Adrenal gland (tissue), 5 donors: ENCODE measurements at regions not wholly inside any gene's neighbourhood (a gene's known extent, or its start where the extent isn't known, plus 50 kb on each side); places are given as distances from the start of the nearest gene placed in this dataset.

Experiments
- POLR2A ChIP-seq, 2 donors: fragments of 450-650 bp; IDR thresholded peaks; one replicate each; pipeline ENCODE4 v1.6.1; 2017; ENCODE audit warnings: antibody characterized with exemption in 2 of 2, mild to moderate bottlenecking in 2 of 2, moderate library complexity in 1 of 2
- TF ChIP-seq, protein P1 (sequence below), 6 experiments: fragments of 450-650 bp in 4 of 6; fragments of 200-600 bp in 2 of 6; sonication (generic) in 1 of 6; IDR thresholded peaks; 1 replicate in 5 of 6; 2 replicates in 1 of 6; pipeline versions ENCODE4 v1.5.1 to v1.8.0; 2016 to 2021; ENCODE audit warnings: antibody characterized with exemption in 6 of 6, mild to moderate bottlenecking in 2 of 6, moderate library complexity in 1 of 6
- donor health status: DM: no; HTN: no; CAD: no.

- TF ChIP-seq, protein P1, sequence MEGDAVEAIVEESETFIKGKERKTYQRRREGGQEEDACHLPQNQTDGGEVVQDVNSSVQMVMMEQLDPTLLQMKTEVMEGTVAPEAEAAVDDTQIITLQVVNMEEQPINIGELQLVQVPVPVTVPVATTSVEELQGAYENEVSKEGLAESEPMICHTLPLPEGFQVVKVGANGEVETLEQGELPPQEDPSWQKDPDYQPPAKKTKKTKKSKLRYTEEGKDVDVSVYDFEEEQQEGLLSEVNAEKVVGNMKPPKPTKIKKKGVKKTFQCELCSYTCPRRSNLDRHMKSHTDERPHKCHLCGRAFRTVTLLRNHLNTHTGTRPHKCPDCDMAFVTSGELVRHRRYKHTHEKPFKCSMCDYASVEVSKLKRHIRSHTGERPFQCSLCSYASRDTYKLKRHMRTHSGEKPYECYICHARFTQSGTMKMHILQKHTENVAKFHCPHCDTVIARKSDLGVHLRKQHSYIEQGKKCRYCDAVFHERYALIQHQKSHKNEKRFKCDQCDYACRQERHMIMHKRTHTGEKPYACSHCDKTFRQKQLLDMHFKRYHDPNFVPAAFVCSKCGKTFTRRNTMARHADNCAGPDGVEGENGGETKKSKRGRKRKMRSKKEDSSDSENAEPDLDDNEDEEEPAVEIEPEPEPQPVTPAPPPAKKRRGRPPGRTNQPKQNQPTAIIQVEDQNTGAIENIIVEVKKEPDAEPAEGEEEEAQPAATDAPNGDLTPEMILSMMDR (IDR thresholded peaks at IDR 0.05): no peak
- no peak for TF ChIP-seq POLR2A (IDR thresholded peaks at IDR 0.05)
Measured at GRCh38 chr7:124263232-124263827, 230.5 kb upstream of the TMEM229A start.
